ENCODE measurements at regions not wholly inside any gene's neighbourhood (a gene's known extent, or its start where the extent isn't known, plus 50 kb on each side); places are given as distances from the start of the nearest gene placed in this dataset.

DNA sequence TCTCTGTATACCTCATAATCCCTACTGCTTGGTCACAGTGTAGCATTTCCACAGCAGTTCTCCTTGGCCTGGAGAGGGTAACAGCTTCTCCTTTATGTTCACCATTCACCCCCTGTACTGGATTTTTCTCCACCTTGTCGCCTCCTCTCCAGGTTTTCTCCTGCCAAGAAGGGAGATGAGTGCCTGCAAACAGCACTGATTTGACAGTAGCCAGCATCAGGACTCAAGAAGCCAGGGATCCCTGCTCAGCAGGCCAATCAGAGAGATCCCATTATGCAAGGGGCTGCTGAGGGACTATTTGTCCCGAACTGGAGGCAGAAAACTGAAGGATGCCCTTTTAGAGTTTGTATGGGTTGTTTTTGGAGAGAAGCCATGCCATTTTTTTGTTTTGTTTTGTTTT lies 68.6 kb upstream of the RIPOR2 start:
- in situ Hi-C loops (cut with MboI) (no loop called here), intact Hi-C loops (cut with micrococcal nuclease; ENCODE audit: unreplicated experiment) (no loop called here)
- 97% methylated on average over 2 of the region's 2 CpGs for WGBS (ENCODE audit: insufficient coverage, insufficient replicate concordance, low lambda C conversion rate, missing lambda C conversion rate)
- Histone ChIP-seq H3K4me1 (ENCODE audit: control insufficient read depth, insufficient read depth, low read length) (peaks cover 20% of the 10 kb centered on the region), H2AFZ (ENCODE audit: control insufficient read depth, low read depth, low read length) (no peak overlapping the region), H3K27me3 (replicated peaks in 1 of 2; ENCODE audit: control insufficient read depth in 2 of 2, insufficient read depth in 2 of 2, low read length in 1 of 2) (no peaks in the 10 kb centered on the region), H3K36me3 (ENCODE audit: control insufficient read depth in 2 of 2, insufficient read depth in 2 of 2, low read length in 1 of 2) (no peaks in the 10 kb centered on the region), H3K27ac (ENCODE audit: control insufficient read depth, insufficient read depth) (no peak overlapping the region), H3K79me2 (ENCODE audit: control insufficient read depth, insufficient read depth, low read length) (no peaks in the 10 kb centered on the region), H3K4me3 (no peak overlapping the region), H4K20me1 (ENCODE audit: control insufficient read depth, insufficient read depth) (no peaks in the 10 kb centered on the region), H3K4me2 (ENCODE audit: control insufficient read depth, insufficient read depth) (no peak overlapping the region), H3K9ac (ENCODE audit: control insufficient read depth, insufficient read depth, low read length) (no peak overlapping the region), H3K9me3 (replicated peaks; ENCODE audit: control insufficient read depth, insufficient read depth, low read length) (no peaks in the 10 kb centered on the region)
- no peak for ATAC-seq
- POLR2A ChIA-PET: no interaction called here
- TF ChIP-seq TBL1XR1 (IDR thresholded peaks at IDR 0.05; ENCODE audit: low read depth, low read length): no peak
- TF ChIP-seq SIN3A (IDR thresholded peaks at IDR 0.05; ENCODE audit: low read depth, low read length): no peak
- TF ChIP-seq, protein P1, sequence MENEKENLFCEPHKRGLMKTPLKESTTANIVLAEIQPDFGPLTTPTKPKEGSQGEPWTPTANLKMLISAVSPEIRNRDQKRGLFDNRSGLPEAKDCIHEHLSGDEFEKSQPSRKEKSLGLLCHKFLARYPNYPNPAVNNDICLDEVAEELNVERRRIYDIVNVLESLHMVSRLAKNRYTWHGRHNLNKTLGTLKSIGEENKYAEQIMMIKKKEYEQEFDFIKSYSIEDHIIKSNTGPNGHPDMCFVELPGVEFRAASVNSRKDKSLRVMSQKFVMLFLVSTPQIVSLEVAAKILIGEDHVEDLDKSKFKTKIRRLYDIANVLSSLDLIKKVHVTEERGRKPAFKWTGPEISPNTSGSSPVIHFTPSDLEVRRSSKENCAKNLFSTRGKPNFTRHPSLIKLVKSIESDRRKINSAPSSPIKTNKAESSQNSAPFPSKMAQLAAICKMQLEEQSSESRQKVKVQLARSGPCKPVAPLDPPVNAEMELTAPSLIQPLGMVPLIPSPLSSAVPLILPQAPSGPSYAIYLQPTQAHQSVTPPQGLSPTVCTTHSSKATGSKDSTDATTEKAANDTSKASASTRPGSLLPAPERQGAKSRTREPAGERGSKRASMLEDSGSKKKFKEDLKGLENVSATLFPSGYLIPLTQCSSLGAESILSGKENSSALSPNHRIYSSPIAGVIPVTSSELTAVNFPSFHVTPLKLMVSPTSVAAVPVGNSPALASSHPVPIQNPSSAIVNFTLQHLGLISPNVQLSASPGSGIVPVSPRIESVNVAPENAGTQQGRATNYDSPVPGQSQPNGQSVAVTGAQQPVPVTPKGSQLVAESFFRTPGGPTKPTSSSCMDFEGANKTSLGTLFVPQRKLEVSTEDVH (IDR thresholded peaks at IDR 0.05; ENCODE audit: low read depth, partially characterized antibody): no peak
- TF ChIP-seq FOS (IDR thresholded peaks at IDR 0.05; ENCODE audit: borderline replicate concordance, extremely low read depth, insufficient read length): no peak
- no peak for TF ChIP-seq STAT1 (conservative IDR thresholded peaks at IDR 0.05)
- SMC1A ChIA-PET (ENCODE audit: uncharacterized antibody, unreplicated experiment): interaction anchor here (0.6 to 5.8 kb wide), 12 partner anchors 10 to 504 kb away, joined by 3 to 47 read pairs (median 4); no protein-coding TSS in a partner anchor
- no TSS peak for BruUV-seq (replicated peaks)
- FAIRE-seq: no peak
- RAD21 ChIA-PET (ENCODE audit: unreplicated experiment): interaction anchor here (1.0 to 3.7 kb wide), 3 partner anchors 13 to 95 kb away, joined by 3 to 17 read pairs (median 5); no protein-coding TSS in a partner anchor
- DNase-seq (ENCODE audit: low read depth, low spot score): no peak
- CTCF ChIA-PET: interaction anchor here (1.2 to 8.3 kb wide), 4 partner anchors 10 to 69 kb away, joined by 5 to 64 read pairs (median 34); partner anchors contain the start of gene RIPOR2

All from GM12878 (cell line).